ENCODE measurements at regions not wholly inside any gene's neighbourhood (a gene's known extent, or its start where the extent isn't known, plus 50 kb on each side); places are given as distances from the start of the nearest gene placed in this dataset.
"Not testable (repeated sequence)": the region's sequence is repeated elsewhere in the genome, so short reads cannot be mapped to it uniquely, and the experiment has no call there.

- not testable (repeated sequence) for DNase-seq (ENCODE audit: low read depth)
Observed at GRCh38 chr7:67358738-67359137, 362.1 kb downstream of the TYW1 start.

- no peak for DNase-seq (ENCODE audit: low read depth)
Observed at GRCh38 chr7:67359900-67360299, 363.3 kb downstream of the TYW1 start.

GRCh38 chr7:67361150-67361549 lies 364.5 kb downstream of the TYW1 start:
- no peak for DNase-seq (ENCODE audit: low read depth)

- no peak for DNase-seq (ENCODE audit: low read depth)
Observed at GRCh38 chr7:67364441-67365017, 367.9 kb downstream of the TYW1 start.

- DNase-seq (ENCODE audit: low read depth): peak; percentile 71
Observed at GRCh38 chr7:67371429-67372305, 375.0 kb downstream of the TYW1 start.

- DNase-seq (ENCODE audit: low read depth): not testable (repeated sequence)
Observed at GRCh38 chr7:67373389-67373788, 376.8 kb downstream of the TYW1 start.

- no peak for DNase-seq (ENCODE audit: low read depth)
Observed at GRCh38 chr7:67375427-67375826, 378.8 kb downstream of the TYW1 start.

GRCh38 chr7:67377939-67378862 lies 381.6 kb downstream of the TYW1 start:
- DNase-seq (ENCODE audit: low read depth): peak; percentile 71

- no peak for DNase-seq (ENCODE audit: low read depth)
Observed at GRCh38 chr7:67380326-67380725, 383.7 kb downstream of the TYW1 start.

GRCh38 chr7:67380858-67381257 lies 384.2 kb downstream of the TYW1 start:
- DNase-seq (ENCODE audit: low read depth): no peak

- no peak for DNase-seq (ENCODE audit: low read depth)
Observed at GRCh38 chr7:67387851-67388250, 391.2 kb downstream of the TYW1 start.

GRCh38 chr7:67391168-67391567 lies 394.5 kb downstream of the TYW1 start:
- DNase-seq (ENCODE audit: low read depth): no peak

GRCh38 chr7:67392596-67393438 lies 396.2 kb downstream of the TYW1 start:
- no peak for DNase-seq (ENCODE audit: low read depth)

- no peak for DNase-seq (ENCODE audit: low read depth)
Observed at GRCh38 chr7:67393903-67394302, 397.3 kb downstream of the TYW1 start.

- DNase-seq (ENCODE audit: low read depth): no peak
Observed at GRCh38 chr7:67398916-67399315, 402.3 kb downstream of the TYW1 start.

GRCh38 chr7:67401492-67401891 lies 404.9 kb downstream of the TYW1 start:
- DNase-seq (ENCODE audit: low read depth): no peak

- peak; percentile 57 for DNase-seq (ENCODE audit: low read depth)
Observed at GRCh38 chr7:67402280-67402679, 405.6 kb downstream of the TYW1 start.

- no peak for DNase-seq (ENCODE audit: low read depth)
Observed at GRCh38 chr7:67406976-67407375, 410.3 kb downstream of the TYW1 start.

GRCh38 chr7:67407392-67408071 lies 410.9 kb downstream of the TYW1 start:
- no peak for DNase-seq (ENCODE audit: low read depth)

- no peak for DNase-seq (ENCODE audit: low read depth)
Observed at GRCh38 chr7:67408109-67408508, 411.5 kb downstream of the TYW1 start.

All from HT1080 (cell line).